T-helper 1 cell (primary cell): ENCODE measurements at regions not wholly inside any gene's neighbourhood (a gene's known extent, or its start where the extent isn't known, plus 50 kb on each side); places are given as distances from the start of the nearest gene placed in this dataset.
"Not testable (repeated sequence)": the region's sequence is repeated elsewhere in the genome, so short reads cannot be mapped to it uniquely, and the experiment has no call there.

ENCODE experiments used
- DNase-seq, 5 donors: peaks; one replicate each; pipeline ENCODE4 v3.0.0-alpha.2; 2012 to 2020

DNA sequence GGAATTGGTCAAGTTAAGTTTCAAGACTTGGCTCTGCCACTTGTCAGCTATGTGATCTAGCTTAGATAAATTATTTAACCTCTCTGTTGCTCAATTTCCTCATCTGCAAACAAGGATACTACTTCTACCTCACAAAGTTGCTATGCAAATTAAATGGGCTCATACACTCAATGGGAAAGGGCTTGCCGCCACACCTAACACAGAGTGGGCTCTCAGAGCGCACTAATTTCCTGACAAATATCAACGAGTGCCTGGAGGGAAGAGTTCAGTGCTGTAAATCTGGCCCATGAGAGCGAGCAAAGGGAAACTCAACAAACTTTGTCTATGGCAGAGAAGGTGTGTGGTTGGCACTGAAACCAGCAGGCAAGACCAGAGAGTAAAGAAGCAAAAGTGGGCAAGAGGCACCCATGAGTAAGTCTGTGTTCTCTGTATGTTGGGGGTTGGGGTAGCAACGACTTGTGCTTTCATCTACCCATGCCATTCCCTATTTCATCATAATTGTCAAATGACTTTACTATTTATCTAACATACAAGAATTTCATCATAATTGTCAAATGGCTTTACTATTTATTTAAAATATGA, 60.7 kb upstream of the PHF21A start:
- DNase-seq = no peak

DNA sequence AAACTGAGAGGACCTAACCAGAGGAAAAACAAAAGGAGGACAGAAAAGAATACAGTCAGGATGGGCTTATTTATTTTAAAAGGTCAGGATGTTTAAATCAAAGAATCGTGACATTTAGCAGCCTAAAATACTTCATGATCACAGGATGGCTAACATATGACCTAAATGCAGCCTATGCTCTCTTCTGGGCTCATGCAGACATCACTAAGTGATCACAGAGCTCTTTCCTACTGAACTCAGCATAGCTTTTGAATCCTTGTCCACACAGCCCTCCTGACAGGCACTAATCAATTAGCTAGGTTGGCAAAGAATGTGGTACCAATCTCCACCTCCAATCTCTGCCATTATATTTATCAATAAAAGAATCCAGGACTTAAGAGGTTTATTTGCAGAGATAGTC, 60.1 kb upstream of the PHF21A start:
- DNase-seq = no peak

DNA sequence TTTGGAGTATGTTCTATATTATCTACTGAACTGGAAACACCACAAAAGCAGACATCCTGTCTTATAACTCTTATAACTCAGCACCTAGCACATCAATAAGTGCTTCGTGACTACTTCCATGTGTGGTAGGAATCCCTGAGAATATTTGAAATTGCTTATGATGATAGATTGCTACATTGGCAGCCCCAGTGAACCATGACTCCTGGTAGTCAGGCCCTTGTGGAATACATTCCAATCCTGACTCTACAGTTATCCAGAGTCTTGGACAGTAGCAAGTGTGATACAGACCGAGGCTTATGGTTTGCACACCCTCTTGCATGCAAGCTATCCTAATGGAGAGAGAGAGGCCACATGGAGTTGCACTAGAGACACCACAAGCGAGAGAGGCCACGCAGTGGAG, 59.5 kb upstream of the PHF21A start:
- DNase-seq = no peak

DNA sequence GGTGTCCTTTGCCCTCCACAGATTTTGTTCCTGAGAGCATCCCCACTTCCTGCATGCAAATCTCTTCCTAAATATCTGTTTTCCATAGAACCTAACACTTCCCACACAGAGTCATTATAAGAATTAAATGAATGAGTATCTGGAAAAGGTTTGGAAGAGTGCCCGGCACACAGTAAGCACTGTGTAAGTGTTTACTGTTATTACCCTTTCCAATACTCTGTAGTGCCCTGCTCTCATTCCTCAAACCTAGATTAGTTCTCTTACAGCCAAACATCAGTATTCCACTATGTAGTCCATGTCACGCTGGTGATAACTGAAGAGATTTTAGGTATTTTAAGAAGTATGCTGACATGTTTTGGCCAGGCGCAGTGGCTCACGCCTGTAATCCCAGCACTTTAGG, 57.3 kb upstream of the PHF21A start:
- DNase-seq = no peak

DNA sequence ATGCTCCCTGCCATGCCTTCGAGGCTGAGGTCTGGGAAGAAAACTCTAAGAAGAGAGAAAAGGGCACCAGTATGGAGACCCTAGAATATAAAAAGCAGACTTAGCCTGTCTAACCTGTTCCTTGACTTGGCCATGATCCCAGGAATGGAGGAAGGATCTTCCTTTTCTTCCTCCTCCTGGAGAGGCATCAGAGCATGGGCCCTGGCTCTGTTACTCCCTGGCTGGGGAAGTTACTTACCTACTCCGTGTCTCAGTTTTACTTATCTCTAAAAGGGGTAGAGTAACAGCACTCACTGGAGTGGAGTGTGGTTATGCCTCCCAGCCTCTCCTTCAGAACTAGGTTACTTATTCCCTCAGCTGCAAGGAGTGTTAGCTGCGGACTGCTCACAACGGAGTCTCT, 55.2 kb upstream of the PHF21A start:
- DNase-seq = no peak

DNA sequence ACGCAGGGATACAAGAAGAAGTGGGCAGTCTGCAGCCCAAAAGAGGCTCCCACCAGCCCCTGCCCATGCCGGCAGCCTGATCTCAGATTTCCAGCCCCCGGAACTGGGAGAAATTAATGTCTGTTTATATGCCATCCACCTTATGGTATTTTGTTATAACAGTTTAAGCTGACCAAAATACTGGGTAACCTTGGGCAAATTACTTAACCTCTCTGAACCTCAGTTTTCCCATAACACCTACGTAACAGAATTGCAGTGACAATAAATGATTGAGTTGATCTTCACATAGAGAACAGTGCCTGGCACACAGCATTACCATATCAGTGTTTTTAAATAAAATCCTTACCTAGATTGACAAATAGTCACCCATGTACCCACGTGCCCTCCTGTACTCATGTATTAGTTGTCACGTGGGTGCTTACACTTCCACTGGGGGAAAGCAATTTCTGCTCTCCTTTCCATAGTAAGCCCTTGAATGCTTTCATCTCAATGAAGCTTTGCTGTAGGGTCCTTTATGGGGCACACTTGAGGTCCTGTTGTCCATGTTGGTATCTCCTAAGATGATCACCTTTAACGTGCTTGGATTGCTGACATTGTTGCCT, 54.2 kb upstream of the PHF21A start:
- no peak for DNase-seq

DNA sequence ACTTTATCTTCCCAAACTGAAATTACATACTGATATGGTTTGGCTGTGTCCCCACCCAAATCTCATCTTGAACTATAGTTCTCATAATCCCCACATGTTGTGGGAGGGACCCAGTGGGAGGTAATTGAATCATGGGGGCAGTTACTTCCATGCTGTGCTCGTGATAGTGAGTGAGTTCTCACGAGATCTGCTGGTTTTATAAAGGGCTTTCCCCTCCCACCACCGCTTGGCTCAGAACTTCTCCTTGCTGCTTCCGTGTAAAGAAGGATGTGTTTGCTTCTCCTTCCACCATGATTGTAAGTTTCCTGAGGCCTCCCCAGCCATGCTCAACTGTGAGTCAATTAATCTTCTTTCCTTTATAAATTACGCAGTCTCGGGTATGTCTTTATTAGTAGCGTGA, 50.4 kb upstream of the PHF21A start:
- not testable (repeated sequence) for DNase-seq
